Stimulated activated memory B cell treated with anti-CD40 and anti-IgM and Interleukin-4, amounts not matched to agents 10 μg/mL and 1 μg/mL and 100 μg/mL, for 72 hours (primary cell): ENCODE measurements at regions not wholly inside any gene's neighbourhood (a gene's known extent, or its start where the extent isn't known, plus 50 kb on each side); places are given as distances from the start of the nearest gene placed in this dataset.

Experiments
- ATAC-seq: fragments of 150-1000 bp; cut with Tn5 transposase; 2 replicates; pipeline ENCODE4 v1.10.0; 2021
- H3K27ac Mint-ChIP-seq: one replicate; pipeline ENCODE4 v1.8.0; 2022; ENCODE audit warnings: mild to moderate bottlenecking, mixed read lengths
- H3K27me3 Mint-ChIP-seq: one replicate; pipeline ENCODE4 v1.8.0; 2022; ENCODE audit warnings: mixed read lengths
- H3K36me3 Mint-ChIP-seq: one replicate; pipeline ENCODE4 v1.8.0; 2022; ENCODE audit warnings: mixed read lengths
- H3K4me1 Mint-ChIP-seq: one replicate; pipeline ENCODE4 v1.8.0; 2022; ENCODE audit warnings: mixed read lengths
- H3K4me3 Mint-ChIP-seq: one replicate; pipeline ENCODE4 v1.8.0; 2022; ENCODE audit warnings: mild to moderate bottlenecking, moderate library complexity, mixed read lengths
- H3K9me3 Mint-ChIP-seq: one replicate; pipeline ENCODE4 v1.8.0; 2022; ENCODE audit warnings: mixed read lengths

DNA sequence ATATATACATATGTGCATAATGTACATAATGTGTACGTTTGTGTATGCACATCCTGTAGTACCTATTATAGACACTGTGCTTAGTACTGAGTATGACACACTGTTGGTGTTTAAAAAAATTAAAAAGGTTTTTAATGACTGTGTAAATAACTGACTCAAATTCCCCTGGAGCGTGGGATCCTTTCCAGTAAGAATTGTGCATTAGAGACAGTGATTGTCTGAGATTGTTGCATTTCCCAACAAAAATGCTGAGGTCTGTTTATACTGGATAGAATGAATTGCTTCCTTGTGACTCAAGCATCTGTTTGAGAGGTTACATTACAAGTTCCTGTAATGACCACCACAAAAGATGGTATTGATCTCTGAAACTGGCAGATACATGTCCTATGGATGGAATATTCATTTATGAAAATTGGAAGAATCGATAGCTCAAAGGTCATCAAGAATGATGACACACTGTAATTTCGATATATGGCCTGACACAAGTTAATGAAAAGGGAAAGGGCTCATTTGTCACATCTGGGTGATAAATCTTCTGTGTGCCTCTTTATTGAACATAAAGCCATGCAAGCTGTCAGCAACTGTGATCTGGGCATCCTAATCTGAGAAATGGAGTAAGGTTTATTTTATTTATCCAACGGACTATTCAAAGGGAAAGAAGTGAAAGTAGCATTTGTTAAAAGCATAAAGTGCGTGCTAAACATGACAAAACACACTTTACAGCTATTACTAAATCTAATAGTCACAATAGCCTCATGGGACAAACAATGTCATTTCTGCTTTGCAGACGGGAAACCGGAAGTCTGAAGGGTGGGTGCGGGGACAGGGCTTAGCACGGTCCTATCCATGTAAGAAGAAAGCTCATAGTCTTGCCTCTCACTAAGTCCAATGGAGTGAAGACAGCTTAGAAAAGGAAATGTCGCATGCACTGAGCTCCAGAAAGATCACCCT, 228.8 kb downstream of the CDH11 start:
- ATAC-seq, result no peak
- Mint-ChIP-seq H3K27ac (no peak overlapping the region), H3K36me3 (no peaks in the 10 kb centered on the region), H3K9me3 (peaks cover 4% of the 10 kb centered on the region), H3K4me3 (no peak overlapping the region), H3K27me3 (no peaks in the 10 kb centered on the region), H3K4me1 (no peaks in the 10 kb centered on the region)

DNA sequence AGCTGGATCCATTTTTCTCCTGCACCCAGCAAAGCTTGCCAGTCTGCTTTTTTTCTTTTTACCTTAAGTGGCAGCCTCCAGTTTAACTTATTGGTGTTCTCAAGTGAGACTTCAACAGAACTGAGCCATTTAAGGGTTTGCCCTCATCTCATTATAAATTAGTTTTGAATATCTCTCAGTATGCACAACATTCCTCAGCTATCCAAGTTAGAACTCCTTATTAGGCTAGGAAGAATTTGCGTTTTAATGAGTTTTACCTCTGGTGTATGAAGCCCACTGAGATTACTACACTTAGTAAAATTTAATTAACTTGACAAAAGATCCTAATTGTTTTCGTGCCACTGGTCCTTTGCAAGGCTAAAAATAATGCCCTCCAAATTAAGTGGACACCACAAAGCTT, 232.4 kb downstream of the CDH11 start:
- H3K36me3 Mint-ChIP-seq, result no peaks in the 10 kb centered on the region
- ATAC-seq, result no peak

DNA sequence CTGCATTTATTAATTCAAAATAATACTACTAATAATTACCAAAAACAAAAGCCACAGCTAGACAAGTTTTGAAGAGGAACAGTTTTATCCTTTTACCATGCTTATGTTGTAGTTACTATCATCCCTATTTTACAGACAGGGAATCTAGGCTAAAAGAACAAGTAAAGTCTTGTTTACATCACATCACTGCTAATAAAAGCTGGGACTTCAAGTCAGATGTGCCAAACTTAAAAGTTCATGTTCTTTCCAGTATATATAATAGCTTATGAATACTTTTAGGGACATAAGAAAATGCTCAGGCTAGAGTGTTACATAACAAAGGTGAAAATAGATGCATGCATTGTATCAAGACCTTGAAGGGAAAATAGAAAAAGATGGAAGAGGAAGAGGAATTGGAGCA, 234.2 kb downstream of the CDH11 start:
- ATAC-seq, result no peak
- no peaks in the 10 kb centered on the region for H3K4me1 Mint-ChIP-seq
- peaks cover 9% of the 10 kb centered on the region for H3K9me3 Mint-ChIP-seq
- no peaks in the 10 kb centered on the region for H3K36me3 Mint-ChIP-seq
- no peak overlapping the region for H3K27ac Mint-ChIP-seq
- H3K4me3 Mint-ChIP-seq, result no peak overlapping the region
- H3K27me3 Mint-ChIP-seq, result no peaks in the 10 kb centered on the region

More for the DNA sequence above, 232.4 kb downstream of the CDH11 start:
- Mint-ChIP-seq H3K4me3 (no peak overlapping the region), H3K9me3 (peaks cover 6% of the 10 kb centered on the region), H3K27ac (no peak overlapping the region), H3K27me3 (no peaks in the 10 kb centered on the region), H3K4me1 (no peaks in the 10 kb centered on the region)

DNA sequence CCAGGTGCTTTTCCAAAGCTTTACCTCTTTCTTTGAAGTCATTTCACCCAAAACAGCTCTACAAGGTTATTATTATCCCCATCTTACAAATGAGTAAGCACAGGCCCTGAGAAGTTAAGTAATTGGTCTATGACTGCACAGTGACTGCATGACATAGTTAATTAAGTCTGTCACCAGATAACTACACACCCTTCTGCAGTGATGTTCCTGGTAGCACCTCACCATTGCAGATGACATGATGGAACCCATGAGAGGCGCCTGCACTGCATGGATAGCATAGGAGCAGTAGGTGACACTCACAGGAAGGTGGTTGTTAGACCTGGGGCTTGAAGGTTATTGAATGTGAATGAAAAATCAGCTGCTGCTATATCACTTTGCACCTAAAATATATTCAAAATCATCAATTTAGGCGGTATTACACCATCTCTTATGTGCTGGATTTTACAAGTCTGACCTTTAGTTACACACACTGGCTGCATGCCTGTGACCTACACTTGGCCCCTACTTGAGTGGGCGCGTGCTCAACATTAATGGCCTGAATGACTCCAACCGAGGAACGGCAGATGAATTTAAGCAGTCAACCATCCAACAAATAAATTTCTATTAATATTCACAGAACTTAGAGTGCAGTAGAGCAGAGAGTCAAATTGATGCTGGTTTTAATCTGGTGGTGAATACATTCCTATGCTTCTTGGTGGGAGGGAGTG, 239.6 kb downstream of the CDH11 start:
- Mint-ChIP-seq H3K27me3 (no peaks in the 10 kb centered on the region), H3K4me1 (no peaks in the 10 kb centered on the region), H3K36me3 (no peaks in the 10 kb centered on the region), H3K9me3 (peaks cover 5% of the 10 kb centered on the region), H3K27ac (no peak overlapping the region), H3K4me3 (no peak overlapping the region)
- ATAC-seq, result no peak

DNA sequence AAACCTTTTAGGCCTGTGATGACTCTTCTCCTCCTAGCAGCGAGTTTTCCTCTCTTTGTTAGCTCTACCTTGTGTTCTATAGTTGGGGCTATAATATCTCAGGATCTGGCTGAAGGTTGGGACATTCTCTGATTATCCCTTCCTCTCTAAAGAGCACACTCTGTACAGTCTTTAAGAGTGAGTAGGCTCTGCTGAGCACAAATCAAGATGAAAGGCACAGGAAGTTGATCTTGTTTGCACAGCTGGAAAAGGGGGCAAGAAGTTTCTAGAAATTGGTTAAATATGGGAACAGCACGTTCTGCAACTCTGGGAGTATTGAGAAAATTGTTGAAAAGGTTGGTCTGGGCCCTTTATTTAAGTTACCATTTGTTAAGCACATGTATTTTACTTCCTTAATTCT, 240.9 kb downstream of the CDH11 start:
- no peaks in the 10 kb centered on the region for H3K4me1 Mint-ChIP-seq
- no peak overlapping the region for H3K4me3 Mint-ChIP-seq
- no peaks in the 10 kb centered on the region for H3K27me3 Mint-ChIP-seq
- peaks cover 5% of the 10 kb centered on the region for H3K9me3 Mint-ChIP-seq
- H3K36me3 Mint-ChIP-seq, result no peaks in the 10 kb centered on the region
- no peak overlapping the region for H3K27ac Mint-ChIP-seq
- ATAC-seq, result no peak

DNA sequence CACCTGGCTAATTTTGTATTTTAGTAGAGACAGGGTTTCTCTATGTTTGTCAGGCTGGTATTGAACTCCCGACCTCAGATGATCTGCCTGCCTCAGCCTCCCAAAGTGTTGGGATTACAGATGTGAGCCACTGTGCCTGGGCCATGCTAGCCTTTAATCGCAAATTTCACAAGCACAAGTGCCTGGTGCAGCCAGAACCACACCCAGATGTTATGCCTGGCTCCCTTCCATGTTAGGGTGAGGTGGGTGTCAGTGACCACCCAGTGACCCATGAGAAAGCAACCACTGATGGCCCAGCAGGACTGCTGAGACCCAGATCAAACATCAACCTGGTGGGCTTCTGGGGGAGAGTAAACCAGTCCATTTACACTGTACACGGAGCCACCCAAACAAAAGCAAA, 241.9 kb downstream of the CDH11 start:
- no peaks in the 10 kb centered on the region for H3K4me1 Mint-ChIP-seq
- H3K27me3 Mint-ChIP-seq, result no peaks in the 10 kb centered on the region
- H3K9me3 Mint-ChIP-seq, result peaks cover 8% of the 10 kb centered on the region
- H3K36me3 Mint-ChIP-seq, result no peaks in the 10 kb centered on the region
- H3K27ac Mint-ChIP-seq, result no peak overlapping the region
- no peak for ATAC-seq
- no peak overlapping the region for H3K4me3 Mint-ChIP-seq

DNA sequence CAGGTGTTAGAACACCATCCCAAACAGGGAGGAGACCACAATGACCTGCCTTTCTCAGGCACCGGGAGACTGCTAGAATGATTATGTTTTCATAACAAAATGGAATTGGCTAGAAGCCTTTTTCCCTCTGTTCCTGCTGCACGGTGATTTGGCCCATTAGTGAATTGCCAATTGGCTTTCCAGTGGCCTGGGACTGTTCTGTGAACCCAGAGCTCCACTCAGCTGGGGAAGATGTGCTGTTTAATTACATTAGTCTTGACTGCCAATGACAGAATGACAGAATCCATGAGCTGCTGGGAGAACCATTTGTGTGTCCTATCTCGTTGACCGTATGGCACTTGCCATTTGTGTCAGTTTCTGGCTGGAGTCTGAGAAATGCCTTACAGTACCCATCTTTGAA, 242.9 kb downstream of the CDH11 start:
- H3K4me3 Mint-ChIP-seq, result no peak overlapping the region
- no peak for ATAC-seq
- H3K27me3 Mint-ChIP-seq, result no peaks in the 10 kb centered on the region
- no peaks in the 10 kb centered on the region for H3K36me3 Mint-ChIP-seq
- H3K9me3 Mint-ChIP-seq, result peaks cover 9% of the 10 kb centered on the region
- no peak overlapping the region for H3K27ac Mint-ChIP-seq
- H3K4me1 Mint-ChIP-seq, result no peaks in the 10 kb centered on the region

DNA sequence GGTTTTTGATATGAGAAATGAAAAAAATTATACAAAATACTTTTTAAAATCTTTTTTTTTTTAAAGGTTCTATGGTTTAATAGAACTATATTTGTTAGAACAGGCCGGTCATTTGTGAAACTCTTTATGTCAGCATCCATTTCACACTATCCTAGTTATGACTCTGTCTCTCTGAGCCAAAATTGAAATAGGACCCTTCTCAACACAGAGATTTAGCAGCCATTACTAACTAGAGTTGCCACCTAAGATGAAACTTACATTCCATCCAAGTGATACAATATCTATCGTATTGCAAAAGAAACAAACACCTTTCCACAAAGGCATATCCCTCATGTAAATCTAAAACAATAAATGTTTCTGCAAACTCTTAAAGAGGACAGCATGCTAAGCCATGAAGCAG, 249.8 kb downstream of the CDH11 start:
- Mint-ChIP-seq H3K4me1 (no peaks in the 10 kb centered on the region), H3K27me3 (no peaks in the 10 kb centered on the region), H3K36me3 (no peaks in the 10 kb centered on the region), H3K27ac (no peak overlapping the region), H3K4me3 (no peak overlapping the region), H3K9me3 (peaks cover 13% of the 10 kb centered on the region)
- no peak for ATAC-seq

DNA sequence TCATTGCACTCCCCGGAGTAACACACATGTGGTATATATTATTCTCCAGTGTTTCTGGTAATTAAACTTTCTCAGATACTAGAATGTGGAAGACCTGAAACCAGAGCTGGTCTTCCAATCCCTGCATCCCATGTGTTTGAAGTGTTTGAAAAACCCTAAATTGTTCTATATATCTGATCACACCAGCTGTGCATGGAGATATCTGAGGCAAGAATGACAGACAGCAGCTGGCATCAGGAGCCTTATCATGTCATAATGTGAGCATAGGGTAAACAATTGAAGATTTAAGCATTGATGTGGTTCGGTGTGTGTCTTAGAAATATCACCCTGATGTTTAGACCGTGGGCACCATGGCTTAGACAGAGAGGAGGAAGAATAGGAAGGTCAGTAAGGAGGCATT, 251.0 kb downstream of the CDH11 start:
- no peak overlapping the region for H3K27ac Mint-ChIP-seq
- no peaks in the 10 kb centered on the region for H3K4me1 Mint-ChIP-seq
- H3K9me3 Mint-ChIP-seq, result peaks cover 13% of the 10 kb centered on the region
- no peaks in the 10 kb centered on the region for H3K36me3 Mint-ChIP-seq
- no peak overlapping the region for H3K4me3 Mint-ChIP-seq
- no peak for ATAC-seq
- H3K27me3 Mint-ChIP-seq, result no peaks in the 10 kb centered on the region

DNA sequence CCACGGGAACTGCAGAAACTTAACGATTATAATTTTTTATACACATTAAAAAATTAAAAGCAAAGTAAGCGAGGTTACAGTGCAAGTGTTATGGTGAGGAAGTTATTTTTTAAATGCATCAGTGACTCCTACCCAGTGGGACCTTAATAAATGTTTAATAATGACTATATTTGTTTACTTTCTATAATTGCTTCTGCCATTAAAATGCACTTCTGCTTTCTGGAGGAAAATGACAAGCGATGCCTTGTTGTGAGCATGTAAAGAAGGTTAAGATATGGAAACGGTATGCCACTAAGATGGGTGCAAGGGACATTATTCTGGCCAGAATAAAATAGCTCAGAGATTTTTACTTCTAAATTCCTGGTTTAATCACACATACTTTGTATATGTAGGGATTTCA, 252.1 kb downstream of the CDH11 start:
- H3K4me3 Mint-ChIP-seq, result no peak overlapping the region
- H3K27ac Mint-ChIP-seq, result no peak overlapping the region
- H3K4me1 Mint-ChIP-seq, result no peaks in the 10 kb centered on the region
- ATAC-seq, result no peak
- no peaks in the 10 kb centered on the region for H3K36me3 Mint-ChIP-seq
- no peaks in the 10 kb centered on the region for H3K27me3 Mint-ChIP-seq
- peaks cover 9% of the 10 kb centered on the region for H3K9me3 Mint-ChIP-seq

DNA sequence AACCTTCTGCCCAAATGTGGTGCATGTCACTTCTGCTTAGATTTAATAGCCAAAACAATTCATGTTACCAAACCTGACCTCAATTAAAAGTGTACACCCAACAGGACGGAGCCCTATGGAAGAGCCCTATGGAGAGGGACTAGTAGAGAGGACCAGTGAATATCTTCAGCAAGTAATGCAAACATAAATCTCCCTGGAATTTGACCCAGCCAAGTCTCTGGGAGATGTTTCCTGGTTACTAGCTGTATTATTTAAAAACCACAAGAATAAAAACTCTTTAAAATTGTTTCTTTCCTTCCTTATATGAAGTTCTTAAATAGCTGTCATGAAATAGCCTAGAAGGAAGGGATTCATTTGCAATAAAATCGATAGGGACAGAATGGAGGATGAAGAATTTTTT, 255.8 kb downstream of the CDH11 start:
- Mint-ChIP-seq H3K4me1 (no peaks in the 10 kb centered on the region), H3K9me3 (peaks cover 9% of the 10 kb centered on the region), H3K27ac (no peak overlapping the region), H3K27me3 (no peaks in the 10 kb centered on the region), H3K4me3 (no peak overlapping the region), H3K36me3 (no peaks in the 10 kb centered on the region)
- no peak for ATAC-seq

DNA sequence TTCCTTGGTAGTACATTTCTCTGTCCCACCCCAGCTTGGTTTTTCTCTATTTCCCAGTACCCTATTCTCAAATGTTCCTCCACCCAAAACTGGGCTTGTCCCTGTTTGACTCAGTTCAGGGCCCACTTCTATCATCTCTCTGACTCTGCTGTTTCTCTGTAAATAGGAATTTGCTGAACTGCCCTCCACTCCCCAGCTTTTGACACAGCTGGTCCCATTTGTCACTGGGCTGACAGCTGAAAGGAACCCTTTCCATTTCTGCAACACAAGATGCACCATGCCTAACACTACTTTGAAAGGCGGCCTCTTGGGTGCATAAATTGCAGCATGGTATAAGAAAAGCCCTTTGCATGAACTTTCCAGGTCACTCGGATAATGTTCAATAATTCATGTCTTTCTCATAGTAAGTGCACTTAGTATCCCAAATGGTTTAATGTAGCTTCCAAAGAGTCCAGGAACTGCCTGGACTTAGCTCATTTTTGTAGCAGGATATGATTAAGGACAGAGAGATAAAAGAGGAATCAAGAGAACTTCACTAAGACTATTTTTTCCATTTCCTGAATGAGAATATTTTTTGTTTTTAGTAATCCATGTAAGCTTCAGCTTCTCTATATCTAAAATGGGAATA, 256.7 kb downstream of the CDH11 start:
- H3K27me3 Mint-ChIP-seq, result no peaks in the 10 kb centered on the region
- H3K27ac Mint-ChIP-seq, result no peak overlapping the region
- H3K4me3 Mint-ChIP-seq, result no peak overlapping the region
- H3K9me3 Mint-ChIP-seq, result peaks cover 9% of the 10 kb centered on the region
- H3K36me3 Mint-ChIP-seq, result no peaks in the 10 kb centered on the region
- ATAC-seq, result no peak
- H3K4me1 Mint-ChIP-seq, result no peaks in the 10 kb centered on the region

DNA sequence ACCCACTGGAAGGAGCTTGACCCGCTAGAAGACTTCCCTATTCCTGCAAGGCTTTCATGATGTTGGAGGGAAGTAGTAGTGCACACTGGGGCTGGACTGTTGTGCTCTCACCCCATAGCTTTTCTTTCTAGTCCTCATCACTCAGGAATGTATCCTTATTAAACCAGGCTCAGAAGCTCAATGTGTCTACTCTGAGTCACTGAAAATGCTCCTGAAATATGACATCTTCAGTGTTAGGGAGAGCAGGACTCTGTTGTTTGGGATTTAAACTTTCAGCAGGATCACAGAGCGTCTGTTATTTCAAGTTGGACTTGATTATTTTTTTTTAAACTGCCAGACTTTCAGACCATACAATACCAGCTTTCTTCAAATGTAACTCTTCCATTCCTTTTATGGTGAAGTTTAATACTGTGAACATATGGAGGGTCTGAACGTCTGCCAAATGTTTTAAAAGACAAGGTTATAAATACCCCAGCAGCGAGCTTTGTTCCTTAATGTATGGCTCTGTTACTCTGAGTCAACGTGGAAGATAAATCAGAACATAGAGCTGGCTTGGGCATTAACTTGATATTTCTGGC, 257.5 kb downstream of the CDH11 start:
- Mint-ChIP-seq H3K9me3 (peaks cover 14% of the 10 kb centered on the region), H3K27me3 (no peaks in the 10 kb centered on the region), H3K36me3 (no peaks in the 10 kb centered on the region), H3K4me3 (no peak overlapping the region), H3K27ac (no peak overlapping the region), H3K4me1 (no peaks in the 10 kb centered on the region)
- no peak for ATAC-seq

DNA sequence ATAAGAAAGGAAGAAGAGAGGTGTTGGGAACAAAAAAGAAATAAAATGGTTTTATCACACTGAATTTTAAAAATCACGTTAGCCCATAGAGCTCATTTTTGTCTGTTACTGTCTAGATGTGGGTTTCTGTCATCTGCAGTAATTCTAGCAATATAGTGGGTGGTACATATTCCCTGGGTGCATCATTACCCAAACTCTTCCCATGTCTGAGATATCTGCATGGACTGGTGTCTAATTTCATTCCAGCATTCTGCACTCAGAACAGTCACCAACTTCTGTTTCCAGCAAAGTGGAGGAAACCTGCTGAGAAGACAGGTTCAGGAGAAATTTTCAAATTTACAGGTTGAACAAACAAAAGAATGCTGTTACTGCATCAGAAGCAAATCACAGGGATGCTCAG, 263.8 kb downstream of the CDH11 start:
- Mint-ChIP-seq H3K27me3 (no peaks in the 10 kb centered on the region), H3K4me1 (no peaks in the 10 kb centered on the region), H3K9me3 (peaks cover 7% of the 10 kb centered on the region), H3K4me3 (no peak overlapping the region), H3K27ac (no peak overlapping the region), H3K36me3 (no peaks in the 10 kb centered on the region)
- no peak for ATAC-seq

DNA sequence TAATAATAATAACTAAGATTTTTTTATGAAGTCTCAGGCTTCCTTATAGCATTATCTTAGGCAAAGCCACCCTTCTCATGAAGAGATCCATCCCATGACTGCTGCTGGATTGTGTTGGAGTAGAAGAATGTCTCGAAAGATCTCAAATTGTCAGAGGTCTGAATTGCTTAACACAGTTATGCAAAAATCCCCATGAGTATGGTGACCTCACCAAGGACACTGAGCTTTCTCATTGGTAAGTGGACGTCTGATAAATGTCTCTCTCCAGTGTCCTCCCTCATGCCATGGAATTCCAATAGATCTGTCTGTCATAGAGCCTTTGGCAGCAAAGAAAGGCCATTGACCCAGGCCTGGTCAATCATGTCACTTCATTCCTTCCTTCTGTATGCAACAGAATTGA, 264.5 kb downstream of the CDH11 start:
- H3K4me3 Mint-ChIP-seq, result no peak overlapping the region
- no peaks in the 10 kb centered on the region for H3K36me3 Mint-ChIP-seq
- no peaks in the 10 kb centered on the region for H3K27me3 Mint-ChIP-seq
- no peaks in the 10 kb centered on the region for H3K4me1 Mint-ChIP-seq
- H3K27ac Mint-ChIP-seq, result no peak overlapping the region
- H3K9me3 Mint-ChIP-seq, result peaks cover 7% of the 10 kb centered on the region
- no peak for ATAC-seq
